HepG2 (cell line): ENCODE measurements at regions not wholly inside any gene's neighbourhood (a gene's known extent, or its start where the extent isn't known, plus 50 kb on each side); places are given as distances from the start of the nearest gene placed in this dataset.

Experiments used
- ARNT2 ChIP-seq: sonication (generic); formaldehyde crosslinking; IDR thresholded peaks from 2 replicates; pipeline ENCODE4 v1.8.0; 2022; ENCODE audit warnings: mild to moderate bottlenecking, low read depth, missing genetic modification reagents, moderate library complexity
- ASH2L ChIP-seq: fragments of 300-600, 200-600 bp; sonication (generic); IDR thresholded peaks from 2 replicates; pipeline ENCODE4 v1.7.0; 2017; ENCODE audit warnings: low read depth, mild to moderate bottlenecking, moderate library complexity, mixed read lengths, low read length; ENCODE audit not compliant: insufficient read length
- DRAP1 ChIP-seq: IDR thresholded peaks from 2 replicates; pipeline ENCODE4 v1.6.1; 2016; ENCODE audit warnings: missing genetic modification reagents, missing compliant biosample characterization
- ERF ChIP-seq: IDR thresholded peaks from 2 replicates; pipeline ENCODE4 v1.6.1; 2018; ENCODE audit warnings: missing biosample characterization, missing genetic modification reagents
- FOXJ3 ChIP-seq: sonication (generic); formaldehyde crosslinking; IDR thresholded peaks from 2 replicates; pipeline ENCODE4 v1.4.0; 2020; ENCODE audit warnings: missing genetic modification reagents, mild to moderate bottlenecking, borderline replicate concordance
- FOXK1 ChIP-seq: sonication (generic); formaldehyde crosslinking; IDR thresholded peaks from 2 replicates; pipeline ENCODE4 v1.4.0; 2020; ENCODE audit warnings: low read depth, missing genetic modification reagents, borderline replicate concordance
- HMGXB4 ChIP-seq, 2 experiments: sonication (generic) in 1 of 2; formaldehyde crosslinking in 1 of 2; IDR thresholded peaks; 2 replicates each; pipeline versions ENCODE4 v1.4.0 to v1.6.1; 2018 to 2020; ENCODE audit warnings: missing genetic modification reagents in 2 of 2, borderline replicate concordance in 1 of 2, low read depth in 1 of 2, mild to moderate bottlenecking in 1 of 2, missing biosample characterization in 1 of 2
- IKZF5 ChIP-seq: IDR thresholded peaks from 2 replicates; pipeline ENCODE4 v1.6.1; 2018; ENCODE audit warnings: missing genetic modification reagents, mild to moderate bottlenecking, missing compliant biosample characterization
- MXI1 ChIP-seq: IDR thresholded peaks from 3 replicates; pipeline ENCODE4 v1.6.1; 2012; ENCODE audit warnings: low read depth, low read length, inconsistent platforms, borderline replicate concordance
- PHF21A ChIP-seq: sonication (generic); formaldehyde crosslinking; IDR thresholded peaks from 2 replicates; pipeline ENCODE4 v1.5.0; 2020; ENCODE audit warnings: mild to moderate bottlenecking, missing genetic modification reagents
- PPARG ChIP-seq: conservative IDR thresholded peaks from 2 replicates; pipeline ENCODE4 v1.6.1; 2016; ENCODE audit warnings: missing biosample characterization, missing genetic modification reagents
- RAD21 ChIP-seq: fragments of 450-650 bp; formaldehyde crosslinking; IDR thresholded peaks from 2 replicates; pipeline ENCODE4 v1.5.0; 2020; ENCODE audit warnings: mild to moderate bottlenecking
- RARA ChIP-seq: IDR thresholded peaks from 2 replicates; pipeline ENCODE4 v1.6.1; 2016; ENCODE audit warnings: missing genetic modification reagents, missing compliant biosample characterization
- REPIN1 ChIP-seq: sonication (generic); formaldehyde crosslinking; IDR thresholded peaks from 2 replicates; pipeline ENCODE4 v1.8.0; 2022; ENCODE audit warnings: missing genetic modification reagents, low read depth, mild to moderate bottlenecking, borderline replicate concordance
- SMC3 ChIP-seq: IDR thresholded peaks from 2 replicates; pipeline ENCODE4 v1.6.1; 2011; ENCODE audit warnings: low read length, improper control_type of control experiment
- SOX13 ChIP-seq, 3 experiments: fragments of 450-650 bp in 1 of 3; sonication (generic) in 1 of 3; formaldehyde crosslinking in 1 of 3; IDR thresholded peaks in 2 of 3; conservative IDR thresholded peaks in 1 of 3; 2 replicates each; pipeline versions ENCODE4 v1.5.0 to v1.6.1; 2016 to 2020; ENCODE audit warnings: antibody characterized with exemption in 1 of 3, mild to moderate bottlenecking in 1 of 3, missing compliant biosample characterization in 1 of 3, missing genetic modification reagents in 1 of 3, moderate library complexity in 1 of 3
- TFDP1 ChIP-seq: IDR thresholded peaks from 2 replicates; pipeline ENCODE4 v1.6.1; 2016; ENCODE audit warnings: missing compliant biosample characterization, missing genetic modification reagents, borderline replicate concordance
- XRCC5 ChIP-seq: fragments of 200-400 bp; formaldehyde crosslinking; optimal IDR thresholded peaks from 2 replicates; pipeline ENCODE3; 2017; ENCODE audit warnings: mild to moderate bottlenecking, low read length
- ZNF335 ChIP-seq: sonication (generic); formaldehyde crosslinking; IDR thresholded peaks from 2 replicates; pipeline ENCODE4 v1.4.0; 2020; ENCODE audit warnings: missing genetic modification reagents
- ZNF589 ChIP-seq: sonication (generic); formaldehyde crosslinking; conservative IDR thresholded peaks from 2 replicates; pipeline ENCODE4 v1.8.0; 2022; ENCODE audit warnings: mild to moderate bottlenecking, moderate library complexity, missing genetic modification reagents
- ZNF800 ChIP-seq: sonication (generic); formaldehyde crosslinking; IDR thresholded peaks from 2 replicates; pipeline ENCODE4 v1.4.0; 2020; ENCODE audit warnings: missing genetic modification reagents

- TF ChIP-seq SOX13 (IDR thresholded peaks at IDR 0.05) (no peak), SOX13 (CRISPR knock-in tag; conservative IDR thresholded peaks at IDR 0.05 in 1 of 2, IDR thresholded peaks at IDR 0.05 in 1 of 2) (peak in 1 of 2 experiments; percentile 53; a peak in 2 of 4 replicates), DRAP1 (CRISPR knock-in tag) (peak; percentile 34; the same call in 1 of the 2 replicates), ZNF800 (CRISPR knock-in tag) (0 out of 2 replicates have a peak, but pooled peaks have one; percentile 31), PPARG (CRISPR knock-in tag) (0 out of 2 replicates have a peak, but pooled peaks have one; percentile 12), ARNT2 (no peak), REPIN1 (CRISPR knock-in tag) (peak; percentile 65; the same call in 1 of the 2 replicates), FOXJ3 (CRISPR knock-in tag) (peak; percentile 28; the same call in 1 of the 2 replicates), XRCC5 (peak; percentile 50), ZNF589 (CRISPR knock-in tag) (no peak), TFDP1 (CRISPR knock-in tag) (0 out of 2 replicates have a peak, but pooled peaks have one; percentile 12), HMGXB4 (CRISPR knock-in tag; IDR thresholded peaks at IDR 0.05; ENCODE audit: borderline replicate concordance in 1 of 2, low read depth in 1 of 2) (peak; percentile 61 to 68; a peak in 3 of 4 replicates), SMC3 (peak; percentile 97), ERF (CRISPR knock-in tag) (peak; percentile 34; the same call in 1 of the 2 replicates), IKZF5 (CRISPR knock-in tag) (no peak), PHF21A (0 out of 2 replicates have a peak, but pooled peaks have one; percentile 35), ASH2L (peak; percentile 56), RAD21 (peak; percentile 94), ZNF335 (0 out of 2 replicates have a peak, but pooled peaks have one; percentile 35), FOXK1 (CRISPR knock-in tag) (peak; percentile 45; the same call in 1 of the 2 replicates), RARA (CRISPR knock-in tag) (0 out of 2 replicates have a peak, but pooled peaks have one; percentile 6), MXI1 (0 out of 3 replicates have a peak, but pooled peaks have one; percentile 29)
Measured at GRCh38 chr2:134118279-134119116, 135.4 kb upstream of the MGAT5 start (continued).
